GM12873 (cell line): ENCODE measurements at regions not wholly inside any gene's neighbourhood (a gene's known extent, or its start where the extent isn't known, plus 50 kb on each side); places are given as distances from the start of the nearest gene placed in this dataset.
A peak's percentile ranks its signal among the peaks of the same experiment; 100 is the strongest.

Source experiments
- TF ChIP-seq, protein P1 (sequence below): IDR thresholded peaks from 2 replicates; pipeline ENCODE4 v1.5.1; 2012; ENCODE audit warnings: low read depth, mild to moderate bottlenecking, moderate library complexity, low read length, control low read depth; ENCODE audit not compliant: insufficient read depth; ENCODE audit errors: missing control alignments

DNA sequence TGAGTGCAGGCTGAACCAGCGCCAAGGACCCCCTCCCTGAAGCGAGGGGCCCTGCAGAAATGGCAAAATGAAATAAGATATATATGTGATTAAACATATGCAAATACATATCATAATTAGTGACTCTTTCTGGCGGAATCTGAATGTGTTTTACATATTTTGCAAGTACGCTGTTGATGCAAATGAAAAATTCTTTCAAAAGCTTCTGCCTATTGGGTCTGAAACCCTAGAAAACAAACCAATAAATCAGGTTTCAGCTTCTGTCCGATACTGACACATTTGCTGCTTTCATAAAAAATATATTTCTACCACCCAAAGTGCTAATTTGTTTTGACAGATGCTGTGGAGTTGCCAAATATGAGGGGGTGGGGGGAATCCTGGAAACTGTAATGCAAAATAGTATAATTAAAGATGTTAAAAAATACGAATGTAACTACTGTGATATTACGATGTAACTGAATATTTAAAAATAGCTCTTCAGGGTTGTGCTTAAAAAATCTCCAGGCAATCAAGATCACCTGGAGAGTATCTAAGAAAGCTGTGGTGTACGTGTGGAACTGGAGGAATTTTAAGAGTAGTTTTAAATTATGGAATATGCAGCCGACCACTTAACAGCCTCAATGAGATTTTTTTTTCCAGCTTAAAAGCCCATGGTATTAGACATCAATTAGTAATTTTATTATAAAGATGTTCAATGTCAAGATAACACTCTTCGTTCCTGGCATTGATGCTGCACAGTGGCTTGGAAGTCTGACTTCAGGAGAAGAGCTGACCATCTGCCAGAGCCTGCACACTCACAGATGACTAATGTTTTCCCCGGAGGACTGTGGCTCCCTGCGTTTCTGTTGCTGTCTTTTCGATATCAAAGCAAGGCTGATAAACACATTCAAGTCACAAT, 122.2 kb upstream of the RCN1 start:
- TF ChIP-seq, protein P1, sequence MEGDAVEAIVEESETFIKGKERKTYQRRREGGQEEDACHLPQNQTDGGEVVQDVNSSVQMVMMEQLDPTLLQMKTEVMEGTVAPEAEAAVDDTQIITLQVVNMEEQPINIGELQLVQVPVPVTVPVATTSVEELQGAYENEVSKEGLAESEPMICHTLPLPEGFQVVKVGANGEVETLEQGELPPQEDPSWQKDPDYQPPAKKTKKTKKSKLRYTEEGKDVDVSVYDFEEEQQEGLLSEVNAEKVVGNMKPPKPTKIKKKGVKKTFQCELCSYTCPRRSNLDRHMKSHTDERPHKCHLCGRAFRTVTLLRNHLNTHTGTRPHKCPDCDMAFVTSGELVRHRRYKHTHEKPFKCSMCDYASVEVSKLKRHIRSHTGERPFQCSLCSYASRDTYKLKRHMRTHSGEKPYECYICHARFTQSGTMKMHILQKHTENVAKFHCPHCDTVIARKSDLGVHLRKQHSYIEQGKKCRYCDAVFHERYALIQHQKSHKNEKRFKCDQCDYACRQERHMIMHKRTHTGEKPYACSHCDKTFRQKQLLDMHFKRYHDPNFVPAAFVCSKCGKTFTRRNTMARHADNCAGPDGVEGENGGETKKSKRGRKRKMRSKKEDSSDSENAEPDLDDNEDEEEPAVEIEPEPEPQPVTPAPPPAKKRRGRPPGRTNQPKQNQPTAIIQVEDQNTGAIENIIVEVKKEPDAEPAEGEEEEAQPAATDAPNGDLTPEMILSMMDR = no peak

DNA sequence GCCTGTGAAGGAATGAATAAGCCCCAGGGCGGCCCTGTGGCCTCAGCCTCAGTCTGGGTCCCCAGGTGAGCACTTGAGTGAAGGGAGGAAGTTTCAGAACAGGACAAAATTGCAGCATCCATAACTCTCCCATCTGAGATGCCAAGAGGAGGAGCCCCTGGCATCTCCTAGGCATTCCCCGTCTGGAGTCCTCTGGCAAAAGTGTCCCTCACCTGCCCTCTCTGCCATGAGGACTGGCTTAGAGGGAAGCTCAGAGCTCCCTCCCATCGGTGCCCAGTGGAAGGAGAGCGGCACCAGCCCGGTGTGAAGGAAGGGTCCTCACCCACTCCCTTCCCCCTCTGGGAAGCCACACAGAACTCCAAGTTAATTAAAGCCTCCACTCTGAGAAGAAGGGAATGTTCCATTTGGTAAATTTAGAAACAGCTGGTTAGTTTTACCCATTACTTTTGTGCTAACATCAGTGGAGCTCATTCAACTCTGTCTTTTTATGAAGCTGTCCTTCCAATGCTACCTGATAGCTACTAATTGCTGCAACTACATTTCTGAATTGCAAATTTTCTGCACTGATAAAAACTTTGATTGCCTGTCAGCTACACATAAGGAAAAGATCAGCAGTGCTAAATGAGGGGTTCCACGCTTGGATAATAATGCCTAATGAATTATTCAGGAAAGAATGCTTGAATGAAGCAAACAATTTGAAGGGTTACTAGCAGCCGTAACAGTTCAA, 123.3 kb upstream of the RCN1 start:
- TF ChIP-seq, protein P1 = no peak

DNA sequence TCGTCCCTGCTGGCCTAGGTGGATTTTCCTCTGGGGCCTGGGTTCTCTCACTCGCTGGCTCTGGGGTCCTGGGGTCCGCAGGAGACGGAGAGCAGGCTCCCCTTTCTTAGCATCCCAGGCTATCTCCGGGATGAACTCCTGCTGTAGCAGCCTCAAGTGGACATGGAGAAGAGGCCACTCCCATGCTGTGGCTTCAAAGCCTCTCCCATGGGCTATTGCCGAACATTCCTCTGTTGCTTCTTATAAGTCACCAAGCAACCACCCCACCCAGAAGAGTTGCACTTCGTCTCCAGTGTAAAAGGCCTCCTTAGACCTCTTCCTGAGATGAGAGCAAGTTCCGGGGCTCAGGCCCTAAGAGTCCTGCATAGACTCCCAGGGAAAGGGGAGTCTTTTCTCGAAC, 124.0 kb upstream of the RCN1 start:
- TF ChIP-seq, protein P1 = no peak

DNA sequence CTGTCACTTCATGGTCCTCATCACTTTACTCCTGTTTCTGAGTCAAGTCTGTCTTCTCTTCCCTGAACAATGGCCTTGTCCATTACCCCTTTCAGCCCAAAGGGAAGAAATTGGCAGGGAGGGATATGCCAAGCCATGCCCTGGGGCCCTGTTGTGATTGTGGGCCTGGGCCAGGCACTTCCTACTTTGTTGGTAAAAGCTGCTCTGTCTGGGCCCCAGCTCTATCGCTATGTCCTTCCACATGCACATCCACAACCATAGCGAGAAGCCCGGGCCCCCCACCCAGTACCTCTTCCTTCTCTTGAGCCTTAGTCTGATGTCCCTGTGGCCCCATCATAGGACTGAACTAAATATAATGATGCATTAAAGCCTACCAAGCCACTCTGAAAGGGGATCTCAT, 126.7 kb upstream of the RCN1 start:
- TF ChIP-seq, protein P1 = no peak

DNA sequence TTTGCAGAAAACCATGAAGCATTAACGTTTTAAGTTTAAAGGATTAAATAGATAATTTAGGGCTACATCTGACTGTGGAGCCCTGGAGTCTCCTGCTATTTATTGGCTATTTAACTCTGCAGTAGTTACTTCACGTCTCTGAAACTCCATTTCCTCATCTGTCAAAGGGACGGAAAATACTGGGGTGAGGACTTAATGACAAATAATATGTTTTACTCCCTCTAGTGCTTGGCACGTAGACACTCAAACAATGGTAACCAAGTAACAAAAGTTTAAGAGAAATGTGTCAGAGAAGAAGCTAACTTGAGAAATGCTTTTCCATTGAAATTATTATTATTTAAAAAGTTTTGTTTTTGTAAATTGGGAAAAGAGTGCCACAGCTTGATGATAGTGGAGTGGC, 130.7 kb upstream of the RCN1 start:
- TF ChIP-seq, protein P1 = no peak

DNA sequence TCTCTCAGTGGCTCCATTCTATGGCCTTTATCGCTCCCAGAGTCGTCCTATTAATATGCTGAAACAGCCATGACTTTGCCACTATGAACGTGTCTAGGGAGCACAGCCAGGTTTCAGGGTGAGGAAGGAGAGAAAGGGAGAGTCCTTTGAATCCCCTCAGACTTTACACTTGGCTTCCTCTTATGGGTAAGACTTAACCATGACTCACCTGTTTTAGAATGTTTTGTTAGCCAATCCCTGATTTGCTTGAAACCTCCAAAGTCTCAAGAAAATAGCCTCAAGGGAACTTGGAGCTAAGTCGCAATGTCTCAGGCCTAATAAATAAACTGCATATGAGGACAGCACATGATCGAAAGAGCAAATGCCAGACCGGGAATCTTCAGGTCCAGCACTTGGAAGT, 131.2 kb upstream of the RCN1 start:
- TF ChIP-seq, protein P1 = no peak

DNA sequence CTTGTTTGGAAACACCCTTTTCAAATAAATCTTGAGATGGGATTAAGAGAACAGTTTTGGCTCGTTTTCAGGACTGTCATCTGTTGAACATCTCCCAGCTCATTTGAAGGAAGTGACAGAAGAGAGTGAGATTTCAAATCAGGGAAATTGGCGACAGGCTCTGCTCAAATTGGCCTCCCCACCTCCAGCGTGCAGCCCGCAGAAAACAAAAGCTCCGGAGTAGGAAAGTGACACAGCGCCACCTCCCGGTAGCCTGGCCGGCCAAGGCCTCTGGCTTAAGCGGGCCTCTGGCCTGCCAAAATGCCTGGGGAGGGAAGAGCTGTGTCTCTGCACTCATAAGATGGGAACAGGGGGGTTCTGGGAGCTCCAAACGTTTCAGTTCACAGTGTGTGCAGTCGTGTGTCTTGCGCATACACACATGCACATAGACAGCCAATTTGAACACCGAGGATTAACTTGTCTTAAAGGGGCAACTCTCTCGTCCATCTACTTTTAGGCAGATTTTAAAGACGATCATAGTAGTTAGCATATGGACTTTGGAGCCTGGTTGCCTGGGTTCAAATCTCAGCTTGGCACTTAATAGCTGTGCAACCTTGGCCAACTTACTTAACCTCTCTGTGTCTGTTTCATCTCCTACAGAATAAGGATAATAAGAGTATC, 132.7 kb upstream of the RCN1 start:
- TF ChIP-seq, protein P1 = peak; percentile 96
